Kidney capillary endothelial cell (primary cell): ENCODE measurements at regions not wholly inside any gene's neighbourhood (a gene's known extent, or its start where the extent isn't known, plus 50 kb on each side); places are given as distances from the start of the nearest gene placed in this dataset.
"Not testable (repeated sequence)": the region's sequence is repeated elsewhere in the genome, so short reads cannot be mapped to it uniquely, and the experiment has no call there.

ENCODE experiments used
- DNase-seq: peaks from one replicate; pipeline ENCODE4 v3.0.0-alpha.2; 2018; ENCODE audit warnings: low spot score

DNA sequence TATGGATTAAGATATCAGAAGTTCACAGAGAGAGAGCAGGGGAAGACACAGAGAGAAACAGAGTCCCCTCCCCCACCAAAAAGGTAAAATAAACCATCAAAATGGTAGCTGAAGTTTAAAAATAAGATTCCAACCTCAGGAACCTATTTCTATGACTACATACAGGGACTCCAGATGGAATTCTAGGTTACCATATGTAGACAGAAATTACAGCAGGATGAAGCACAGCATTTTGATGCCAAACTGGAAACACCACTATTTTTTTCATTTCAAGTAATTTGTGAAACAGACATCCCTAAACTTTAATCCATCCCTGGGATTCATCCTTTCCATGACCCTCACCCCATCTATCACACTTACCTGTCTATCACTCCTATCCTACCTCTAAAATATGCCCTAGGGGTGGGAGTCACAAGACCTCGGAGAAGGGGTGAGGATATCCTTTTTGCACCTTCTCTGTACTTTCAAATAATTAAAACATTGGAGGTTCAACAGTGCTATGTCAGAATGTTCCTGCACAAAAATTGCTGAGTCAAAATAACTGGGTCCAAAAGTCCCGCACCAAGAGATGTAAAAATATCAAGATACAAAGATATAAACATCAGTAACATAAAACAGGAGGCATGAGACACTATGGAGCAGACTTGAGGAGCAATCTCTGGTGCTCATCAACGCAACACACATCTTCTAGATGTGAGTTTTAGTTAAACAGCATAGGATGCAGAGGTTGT lies 344.5 kb upstream of the RASGEF1B start:
- DNase-seq: no peak

DNA sequence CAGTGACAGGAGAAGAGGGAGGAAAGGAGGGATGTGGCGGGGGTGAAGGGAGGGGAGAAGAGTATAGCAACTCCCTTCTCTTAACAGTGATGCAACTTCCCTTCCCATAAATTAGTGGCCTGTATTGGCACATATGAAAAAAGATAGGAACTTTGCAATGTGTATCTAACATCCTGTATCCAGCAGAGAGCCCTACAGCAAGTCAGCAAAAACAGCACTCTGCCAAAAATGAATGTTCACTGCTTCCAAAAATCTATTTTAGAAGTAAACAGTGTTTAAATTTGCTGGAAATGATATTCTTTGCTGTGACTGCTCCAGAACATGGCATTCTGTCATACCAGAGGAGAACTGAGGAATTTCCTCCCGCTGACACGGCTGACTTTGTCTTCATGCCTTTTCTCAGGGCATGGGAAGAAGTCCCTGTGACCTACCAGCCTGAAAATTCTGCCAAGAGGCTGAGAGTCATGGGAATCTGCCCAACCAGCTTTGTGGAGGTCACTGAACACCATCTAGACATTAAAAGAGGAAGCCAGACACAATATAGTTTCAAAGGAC lies 343.4 kb upstream of the RASGEF1B start:
- no peak for DNase-seq

DNA sequence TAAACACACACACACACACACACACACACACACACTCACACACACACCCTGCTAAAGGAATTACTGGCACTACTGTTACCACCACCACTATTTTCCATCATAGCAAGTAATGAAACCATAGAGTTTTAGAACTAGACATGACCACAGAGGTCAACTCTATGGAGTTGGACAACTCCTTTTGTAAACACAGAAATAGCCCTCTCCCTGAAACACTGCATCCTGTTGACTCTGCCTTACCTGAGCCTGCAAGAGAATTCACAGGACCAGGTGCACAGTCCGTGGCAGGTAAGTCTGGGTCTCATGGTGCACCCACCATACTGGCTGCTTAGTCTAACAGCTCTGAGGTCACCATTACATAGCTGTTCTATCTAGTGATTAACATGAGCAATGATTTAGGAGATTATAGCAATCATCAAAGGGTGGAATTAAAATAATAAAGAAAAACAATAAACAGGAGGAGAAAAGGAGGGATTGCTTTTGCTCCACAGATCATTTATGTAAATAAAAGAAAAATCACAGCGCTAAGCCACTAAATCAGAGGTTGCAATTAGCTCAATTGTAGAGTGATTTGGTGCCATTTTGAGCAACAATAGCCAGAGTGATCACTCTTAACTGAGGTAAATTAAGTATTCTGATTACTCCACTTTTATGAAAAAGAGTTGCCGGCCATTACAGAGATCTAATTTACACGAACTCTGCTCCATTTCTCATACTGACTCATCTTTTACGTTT lies 340.0 kb upstream of the RASGEF1B start:
- no peak for DNase-seq

DNA sequence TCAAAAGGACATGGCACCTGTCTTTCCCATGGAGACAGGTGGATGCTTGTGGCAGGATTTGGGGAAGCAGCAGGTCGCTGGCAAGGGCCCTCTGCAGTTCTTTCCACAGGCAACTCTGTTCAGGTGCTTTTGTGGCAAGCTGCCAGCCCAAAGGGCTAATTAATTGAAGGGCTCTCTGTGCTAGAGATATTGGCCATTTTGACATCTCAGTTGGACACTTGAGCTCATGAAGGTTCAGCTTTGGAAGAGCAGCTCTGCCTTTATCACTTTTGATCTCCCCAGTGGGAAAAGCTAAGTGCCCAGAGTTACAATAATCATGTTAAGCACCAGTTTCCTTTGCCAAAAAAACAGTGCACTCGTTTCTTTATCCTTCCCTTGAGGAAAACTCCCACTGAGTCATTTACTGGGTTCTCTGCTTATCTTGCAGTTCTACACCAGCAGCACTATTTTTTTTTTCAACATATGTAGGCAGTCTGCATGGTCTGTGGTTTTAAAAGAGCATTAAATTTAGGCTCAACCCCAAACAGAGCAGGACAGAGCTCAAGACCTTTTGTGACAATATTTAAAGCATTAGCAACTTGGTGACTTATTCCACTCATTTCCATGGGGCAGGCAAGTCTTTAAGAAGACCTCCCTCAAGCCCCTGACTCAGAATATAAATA lies 336.4 kb upstream of the RASGEF1B start:
- DNase-seq: no peak

DNA sequence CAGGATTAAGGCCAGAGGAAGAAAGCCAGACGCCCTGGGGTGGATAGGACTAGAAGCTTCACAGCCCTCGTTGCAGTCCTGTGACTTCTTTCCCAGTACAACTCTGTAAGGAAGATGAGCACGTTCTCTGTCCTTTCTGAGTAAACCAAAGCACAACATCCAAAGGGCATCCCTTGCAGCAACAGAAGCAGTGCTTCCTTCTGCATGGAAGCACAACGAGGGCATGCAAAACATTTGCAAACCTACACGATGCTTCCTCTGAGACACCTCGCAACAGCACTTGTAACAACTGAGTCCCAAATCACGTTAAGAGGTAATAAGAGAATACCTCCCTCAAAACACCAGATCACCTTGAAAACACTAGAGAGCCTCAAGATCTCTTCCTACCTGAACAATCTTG lies 335.7 kb upstream of the RASGEF1B start:
- no peak for DNase-seq

DNA sequence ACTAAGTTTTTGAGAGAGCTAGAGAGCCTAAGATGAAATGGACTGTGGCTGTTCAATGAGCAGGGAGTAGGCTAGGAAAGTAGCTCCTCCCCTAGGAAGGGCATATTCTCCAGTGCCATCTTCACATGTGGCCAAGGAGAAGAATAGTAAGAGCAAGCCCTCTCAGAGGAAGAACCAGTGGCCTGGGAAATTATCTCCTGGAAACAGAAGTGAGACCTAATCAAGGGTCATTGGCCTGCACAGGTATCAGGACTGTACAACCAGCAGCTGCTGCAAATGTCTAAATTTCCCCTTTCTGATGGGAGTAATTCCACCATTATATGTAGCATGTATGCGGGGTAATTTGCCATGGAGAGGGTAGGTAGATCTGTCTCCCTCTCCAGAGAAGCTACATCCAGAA lies 334.8 kb upstream of the RASGEF1B start:
- DNase-seq: no peak

DNA sequence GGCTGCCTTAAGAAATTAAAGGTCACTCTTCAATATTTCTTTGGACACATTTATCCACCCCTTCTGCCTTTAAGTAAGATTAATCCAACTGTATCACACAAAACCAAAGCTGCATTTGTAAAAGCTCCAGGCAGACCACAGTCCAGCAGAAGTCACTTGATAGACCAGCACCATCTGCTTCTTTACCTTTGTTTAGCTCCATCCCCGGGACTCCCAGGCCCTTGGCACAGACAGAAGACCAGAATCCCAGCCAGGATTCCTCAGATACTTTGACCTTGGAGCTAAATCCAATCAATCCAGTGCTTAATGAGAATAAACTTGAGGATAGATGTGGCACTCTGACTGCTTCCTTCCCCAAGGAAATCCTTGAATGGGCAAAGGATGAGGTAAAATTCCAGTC lies 333.1 kb upstream of the RASGEF1B start:
- no peak for DNase-seq

DNA sequence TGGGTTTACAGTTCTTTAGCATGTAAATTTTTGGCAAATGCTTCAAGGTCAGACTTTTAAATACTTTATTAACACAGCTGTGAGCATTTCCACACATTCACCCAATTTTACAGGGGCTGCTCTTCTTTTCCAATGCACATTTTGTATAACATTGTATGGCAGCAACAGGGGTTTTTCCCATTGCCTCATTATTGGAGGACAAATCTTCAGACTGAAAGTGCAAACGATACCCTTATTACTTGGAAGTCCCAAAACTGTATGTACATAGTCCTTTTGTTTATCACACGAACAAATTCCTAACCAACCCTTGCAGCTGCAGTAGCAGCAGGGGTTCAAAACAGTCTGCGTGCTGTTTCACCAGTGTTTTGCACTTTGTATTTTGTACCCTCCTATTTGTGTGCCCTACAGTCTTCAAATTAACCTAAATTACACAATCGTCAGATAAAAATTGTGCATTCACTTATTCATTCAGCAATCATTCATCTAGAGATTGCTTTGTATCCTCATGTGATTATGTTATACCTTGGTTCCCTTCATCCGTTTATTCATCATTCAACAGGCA lies 330.7 kb upstream of the RASGEF1B start:
- DNase-seq: no peak

DNA sequence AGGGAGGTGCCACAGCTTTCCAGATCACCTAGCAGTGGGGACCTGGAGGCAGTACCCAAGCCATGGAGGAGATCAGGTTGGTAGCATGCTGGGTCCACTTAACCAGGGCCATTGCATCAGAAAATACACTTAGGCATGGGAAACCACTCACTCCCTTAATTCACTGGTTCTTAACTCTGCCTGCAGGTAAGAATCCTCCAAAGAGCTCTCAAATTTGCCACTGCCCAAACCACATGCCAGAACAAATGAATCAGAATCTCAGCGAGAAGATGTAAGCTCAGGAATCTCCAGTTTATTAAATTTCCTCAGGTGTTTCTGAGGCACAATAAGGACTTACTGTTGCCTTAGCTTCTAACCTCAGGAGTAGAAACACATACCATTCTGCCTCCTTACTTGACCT lies 327.7 kb upstream of the RASGEF1B start:
- DNase-seq: no peak

DNA sequence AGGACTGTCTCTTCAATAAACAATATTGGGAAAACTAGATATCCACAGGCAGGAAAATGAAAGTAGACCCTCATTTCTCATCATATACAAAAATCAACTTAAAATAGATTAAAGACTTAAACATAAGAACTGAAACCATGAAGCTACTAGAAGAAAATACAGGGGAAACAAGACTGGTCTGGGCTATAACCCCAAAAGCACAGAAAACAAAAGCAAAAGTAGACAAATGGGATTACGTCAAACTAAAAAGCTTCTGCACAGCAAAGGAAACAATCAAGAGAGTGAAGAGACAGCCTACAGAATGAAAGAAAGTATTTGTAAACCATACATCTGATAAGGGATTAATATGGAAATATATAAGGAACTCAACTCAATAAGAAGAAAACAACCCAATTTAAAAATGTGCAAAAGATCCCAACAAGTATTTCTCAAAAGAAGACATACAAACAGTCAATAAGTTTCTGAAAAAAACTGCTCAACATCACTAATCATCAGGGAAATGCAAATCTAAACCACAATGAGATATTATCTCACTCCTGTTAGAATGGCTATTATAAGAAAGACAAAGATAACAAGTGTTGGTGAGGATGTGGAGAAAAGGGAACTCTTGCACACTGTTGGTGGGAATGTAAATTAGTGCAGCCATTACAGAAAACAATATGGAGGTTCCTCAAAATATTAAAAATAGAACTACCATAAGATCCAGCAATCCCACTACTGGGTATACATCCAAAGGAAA lies 325.3 kb upstream of the RASGEF1B start:
- DNase-seq: no peak

DNA sequence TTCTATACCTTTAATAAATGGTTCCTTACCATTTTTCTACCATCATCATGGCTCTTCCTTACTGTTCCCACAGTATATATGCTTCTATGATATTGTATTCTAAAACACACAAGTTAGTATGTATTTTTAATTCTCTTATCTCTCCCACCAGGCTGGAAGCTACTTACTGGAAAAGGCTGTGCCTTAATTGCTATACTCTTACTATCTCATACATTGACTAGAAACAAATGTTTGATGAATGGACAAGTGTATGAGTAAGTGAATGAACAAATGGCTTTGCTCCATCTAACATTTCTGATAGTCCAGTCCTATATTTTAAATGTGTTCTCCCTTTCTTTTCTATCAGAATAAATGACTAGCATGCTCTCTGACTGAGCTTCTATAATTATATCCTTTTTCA lies 320.8 kb upstream of the RASGEF1B start:
- DNase-seq: no peak

DNA sequence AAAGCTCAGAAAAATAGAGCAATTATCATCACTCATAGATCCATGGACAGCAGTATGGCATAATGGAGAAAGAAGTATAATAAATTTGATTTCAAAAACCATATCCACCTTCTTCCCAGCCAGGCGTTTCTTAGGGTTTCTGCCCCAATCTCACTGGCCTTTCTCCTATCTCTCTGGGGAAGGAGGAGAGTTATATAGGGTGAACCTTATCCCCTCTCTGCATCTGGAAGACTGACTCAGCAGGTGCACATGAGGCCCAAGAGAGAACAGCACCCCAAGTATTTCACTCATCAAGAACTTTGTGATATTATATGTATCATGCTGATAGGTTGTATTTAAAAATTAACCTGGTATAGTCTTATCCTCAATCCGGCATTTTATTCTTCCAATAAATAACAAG lies 318.8 kb upstream of the RASGEF1B start:
- DNase-seq: no peak

DNA sequence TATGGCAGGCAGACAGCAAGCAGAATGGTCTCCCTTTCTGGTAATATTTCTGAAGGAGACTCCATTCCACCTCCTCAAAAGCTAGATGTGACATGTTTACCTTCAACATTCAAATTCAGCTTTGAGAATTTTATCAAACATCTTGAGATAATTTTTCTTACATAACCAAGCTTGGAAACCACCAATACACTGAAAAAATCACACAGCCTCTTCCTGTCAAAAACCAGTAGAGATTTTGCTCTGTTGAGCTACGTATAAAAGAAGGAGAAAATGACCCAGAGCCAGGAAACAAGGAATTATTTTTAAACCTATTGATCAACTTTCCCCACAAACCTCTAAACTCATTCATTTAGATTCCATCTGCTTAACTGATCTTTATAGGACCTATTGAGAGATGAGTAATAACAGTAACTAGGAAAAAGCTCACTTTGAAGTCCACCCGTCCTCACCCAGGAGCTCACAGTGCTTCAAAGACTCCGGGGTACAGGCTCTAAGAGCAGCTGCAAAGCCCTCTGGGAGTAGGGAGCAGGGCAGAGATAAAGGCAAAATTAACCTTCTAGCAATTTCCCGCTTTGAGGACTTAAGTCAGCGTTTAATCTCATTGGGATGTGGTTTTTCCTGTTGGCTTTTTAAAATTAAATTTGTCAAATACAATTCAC lies 318.2 kb upstream of the RASGEF1B start:
- DNase-seq: no peak

DNA sequence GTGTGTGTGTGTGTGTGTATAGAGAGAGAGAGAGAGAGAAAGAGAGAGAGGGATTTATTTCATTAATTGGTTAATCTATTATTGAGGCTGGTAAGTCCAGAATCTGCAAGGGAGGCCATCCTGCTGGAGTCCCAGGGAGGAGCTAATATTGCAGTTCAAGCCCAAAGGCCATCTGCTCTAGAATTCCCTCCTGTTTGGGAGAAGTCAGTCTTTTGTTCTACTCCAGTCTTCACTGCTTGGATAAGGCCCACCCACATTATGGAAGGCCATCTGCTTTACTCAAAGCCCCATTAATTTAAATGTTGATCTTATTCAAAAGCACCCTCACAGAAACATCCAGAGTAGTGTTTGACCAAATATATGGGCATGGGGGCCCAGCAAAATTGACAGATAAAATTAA lies 317.5 kb upstream of the RASGEF1B start:
- DNase-seq: no peak

DNA sequence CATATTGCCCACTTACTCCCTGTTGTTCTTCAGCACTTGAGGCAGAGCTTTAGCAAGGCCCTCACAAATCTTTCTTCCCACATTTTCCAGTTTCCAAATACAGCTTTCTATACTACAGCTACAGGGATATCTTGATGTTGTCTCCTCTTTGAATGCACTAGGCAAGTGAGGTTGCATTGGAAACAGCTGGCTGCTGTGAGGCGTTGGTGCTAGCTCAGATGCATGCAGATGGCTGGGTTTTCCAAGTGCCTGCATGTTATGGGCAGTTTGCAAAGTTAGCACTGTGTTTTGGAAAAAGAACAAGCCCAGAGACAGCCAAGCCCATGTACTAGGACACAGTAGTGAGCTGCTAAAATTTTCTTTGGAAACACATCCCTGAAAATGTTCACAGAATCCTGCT lies 315.1 kb upstream of the RASGEF1B start:
- no peak for DNase-seq

DNA sequence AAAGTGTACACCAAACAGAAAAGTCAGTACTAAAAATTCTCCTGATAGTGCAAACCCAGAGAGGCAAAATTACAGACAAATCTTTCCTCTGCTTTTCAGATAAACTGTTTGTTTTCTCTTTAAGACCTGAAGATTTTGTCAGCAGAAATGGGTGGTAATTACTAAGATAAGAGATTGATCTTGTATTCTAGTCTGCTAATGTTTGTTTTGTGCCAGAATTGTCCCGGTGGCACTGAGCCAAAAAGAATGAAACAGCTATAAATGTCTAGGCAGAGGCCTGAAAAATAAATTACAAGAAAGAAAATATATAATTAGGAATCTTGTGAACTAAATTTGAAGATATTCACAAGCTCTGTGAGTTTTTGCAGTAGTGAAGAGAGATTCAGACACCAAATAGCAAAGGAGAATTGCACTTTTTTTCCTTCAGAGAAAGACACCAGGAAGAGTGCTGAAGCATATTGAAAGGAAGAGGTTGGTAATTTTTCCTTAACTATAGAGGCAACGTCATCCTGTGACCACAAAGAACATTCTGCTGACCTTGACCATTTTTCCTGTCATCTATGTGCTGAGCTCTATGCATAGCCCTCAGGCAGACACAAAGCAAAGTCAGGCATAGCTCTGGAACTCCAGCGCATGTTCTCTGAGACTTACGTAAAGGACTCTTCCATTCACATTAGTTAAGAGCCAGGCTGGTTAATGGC lies 314.5 kb upstream of the RASGEF1B start:
- peak; percentile 20 for DNase-seq

DNA sequence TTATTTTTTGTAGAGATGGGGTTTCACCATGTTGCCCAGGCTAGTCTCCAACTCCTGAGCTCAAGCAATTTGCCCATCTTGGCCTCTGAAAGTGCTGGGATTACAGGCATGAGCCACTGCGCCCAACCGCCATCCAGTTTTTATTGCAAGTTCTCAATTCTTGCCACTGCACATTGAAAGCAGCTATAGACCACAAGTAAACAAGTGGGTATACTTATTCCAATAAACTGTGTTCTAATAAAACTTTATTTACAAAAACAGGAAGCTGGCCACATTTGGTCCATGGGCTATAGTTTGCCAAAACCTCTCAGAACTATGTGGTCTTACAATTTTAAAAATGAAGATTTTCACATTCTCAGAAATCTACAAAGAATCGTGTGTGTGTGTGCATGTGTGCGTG lies 313.6 kb upstream of the RASGEF1B start:
- DNase-seq: no peak

DNA sequence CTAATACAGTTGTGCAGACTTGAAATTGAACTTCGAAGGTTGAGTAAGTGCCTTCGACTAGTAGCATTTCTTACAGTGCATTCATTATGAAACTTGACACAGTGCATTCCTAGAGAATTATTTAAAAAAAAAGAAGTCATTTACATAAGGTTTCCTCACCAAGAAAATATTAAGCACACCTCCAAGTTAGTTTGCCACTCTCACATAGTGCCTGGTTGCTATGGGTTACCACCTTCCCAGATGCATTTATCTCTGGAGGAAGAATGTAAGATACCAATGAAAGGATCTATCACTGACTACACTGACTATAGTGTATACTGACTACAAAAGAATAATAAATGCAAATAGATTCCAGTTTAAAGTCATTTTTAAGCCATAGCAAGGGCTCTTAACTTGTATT lies 311.9 kb upstream of the RASGEF1B start:
- DNase-seq: no peak

DNA sequence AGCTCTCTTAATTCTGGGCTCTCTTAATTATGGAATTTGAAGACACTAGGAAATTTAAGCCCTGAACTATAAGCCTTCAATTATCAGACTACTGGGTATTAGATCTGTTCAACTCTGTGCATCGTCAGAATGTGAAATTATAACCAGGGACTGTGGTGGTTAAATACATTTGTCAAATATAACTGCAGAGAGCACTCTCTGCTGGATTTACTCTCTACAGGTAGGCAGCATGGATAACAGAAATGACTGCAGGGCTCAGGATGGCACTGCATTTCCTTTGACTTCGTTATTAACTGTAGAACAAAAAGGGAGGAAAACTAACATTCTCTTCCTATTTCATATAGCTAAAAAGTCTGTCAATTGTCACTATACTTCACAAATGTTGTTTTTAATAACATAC lies 310.1 kb upstream of the RASGEF1B start:
- DNase-seq: no peak

DNA sequence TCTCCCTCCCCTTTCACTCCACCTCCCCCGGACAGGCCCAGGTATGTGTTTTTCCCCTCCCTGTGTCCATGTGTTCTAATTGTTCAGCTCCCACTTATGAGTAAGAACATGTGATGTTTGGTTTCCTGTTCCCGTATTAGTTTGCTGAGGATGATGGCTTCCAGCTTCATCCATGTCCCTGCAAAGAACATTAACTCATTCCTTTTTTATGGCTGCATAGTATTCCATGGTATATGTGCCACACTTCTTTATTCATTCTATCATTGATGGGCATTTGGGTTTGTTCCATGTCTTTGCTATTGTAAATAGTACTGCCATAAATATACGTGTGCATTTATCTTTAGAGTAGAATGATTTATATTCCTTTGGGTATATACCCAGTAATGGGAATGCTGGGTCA lies 306.0 kb upstream of the RASGEF1B start:
- not testable (repeated sequence) for DNase-seq

DNA sequence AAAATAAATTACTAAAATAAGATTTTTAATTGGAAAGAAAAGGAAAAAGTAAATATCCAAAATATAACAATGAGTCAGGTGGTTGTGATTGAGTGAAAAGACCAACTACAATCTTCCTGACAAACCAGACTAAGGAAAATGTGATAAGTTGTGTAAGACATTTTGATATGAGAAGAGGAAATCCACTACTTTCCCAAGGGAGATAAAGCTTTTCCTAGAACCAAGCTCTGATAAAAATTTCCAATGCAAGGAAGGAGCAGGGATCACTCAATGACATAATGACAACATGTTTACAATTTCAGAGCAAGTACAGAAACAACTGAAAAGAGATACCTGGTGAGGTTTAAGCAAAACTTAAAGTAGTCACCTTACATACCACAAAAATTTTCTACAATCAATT lies 305.1 kb upstream of the RASGEF1B start:
- no peak for DNase-seq
